COLO668 (cell line): ENCODE measurements at regions not wholly inside any gene's neighbourhood (a gene's known extent, or its start where the extent isn't known, plus 50 kb on each side); places are given as distances from the start of the nearest gene placed in this dataset.
"Not testable (repeated sequence)": the region's sequence is repeated elsewhere in the genome, so short reads cannot be mapped to it uniquely, and the experiment has no call there.

Experiments used
- DNase-seq: peaks from one replicate; lab custom pipeline; 2025; ENCODE audit not compliant: unreplicated experiment; lab: John Stamatoyannopoulos, UW

DNA sequence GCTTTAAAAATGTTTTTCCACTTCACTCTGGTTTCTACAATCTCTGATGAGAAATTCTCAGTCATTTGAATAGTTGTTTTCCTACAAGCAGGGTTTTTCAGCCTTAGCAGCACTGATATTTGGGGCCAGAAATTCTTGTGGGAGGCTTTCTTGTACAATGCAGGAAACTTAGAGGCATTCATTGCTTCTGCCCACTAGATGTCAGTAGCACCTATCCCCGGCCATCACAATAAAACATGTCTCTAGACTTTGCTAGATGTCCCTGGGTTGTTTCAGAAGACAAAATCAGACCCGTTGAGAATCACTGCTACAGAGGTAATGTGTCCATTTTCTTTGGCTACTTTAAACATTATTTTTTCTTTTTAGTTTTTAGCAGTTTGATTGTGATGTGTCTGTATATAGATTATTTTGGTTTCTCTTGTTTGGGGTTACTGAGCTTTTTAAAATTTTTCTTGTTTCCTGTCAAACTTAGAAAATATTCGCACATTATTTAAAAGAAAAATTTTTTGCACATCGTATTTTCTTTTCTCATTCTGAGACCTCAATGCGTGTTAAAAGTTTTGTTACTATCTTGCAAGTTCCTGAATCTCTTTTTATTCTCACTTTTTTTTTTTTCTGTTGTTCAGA lies 60.8 kb upstream of the CCDC179 start:
- peak; percentile 36 for DNase-seq

DNA sequence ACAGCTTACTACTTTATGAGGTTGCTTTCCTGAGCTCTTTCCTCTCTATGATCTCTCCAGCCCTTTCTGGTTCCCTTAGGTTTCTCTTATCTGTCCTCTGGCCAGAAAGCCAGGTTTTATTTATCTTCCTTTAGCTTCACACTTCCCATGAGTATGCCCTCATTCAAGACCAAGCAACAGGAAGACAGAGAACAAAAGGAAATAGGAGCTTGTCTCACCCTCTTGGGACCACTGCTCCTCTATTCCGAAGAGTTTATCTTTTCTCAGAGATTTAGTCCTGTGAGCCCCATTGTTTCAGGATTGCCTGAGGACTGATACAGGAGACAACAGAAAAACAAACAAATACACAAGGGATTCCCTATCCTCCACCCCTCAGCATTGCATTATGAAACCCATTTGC lies 62.4 kb upstream of the CCDC179 start:
- no peak for DNase-seq

DNA sequence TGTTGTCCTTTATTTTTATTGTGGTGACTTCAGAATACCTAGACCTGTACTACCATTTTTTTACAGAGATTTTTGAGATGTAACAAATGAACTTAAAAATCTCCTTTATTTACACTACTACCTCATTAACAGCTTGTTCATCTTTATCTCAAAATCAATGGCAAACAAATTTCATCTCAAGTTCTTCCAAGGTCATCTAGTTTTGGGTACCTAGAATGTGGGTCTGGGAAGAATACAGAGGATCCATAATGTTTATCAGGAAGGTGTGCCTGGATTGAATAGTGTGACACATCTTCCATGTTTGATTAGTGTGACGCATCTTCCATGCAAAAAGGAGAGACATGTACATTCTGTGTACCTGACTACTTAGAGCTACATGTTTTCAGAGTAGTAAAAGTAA lies 63.3 kb upstream of the CCDC179 start:
- DNase-seq: no peak

DNA sequence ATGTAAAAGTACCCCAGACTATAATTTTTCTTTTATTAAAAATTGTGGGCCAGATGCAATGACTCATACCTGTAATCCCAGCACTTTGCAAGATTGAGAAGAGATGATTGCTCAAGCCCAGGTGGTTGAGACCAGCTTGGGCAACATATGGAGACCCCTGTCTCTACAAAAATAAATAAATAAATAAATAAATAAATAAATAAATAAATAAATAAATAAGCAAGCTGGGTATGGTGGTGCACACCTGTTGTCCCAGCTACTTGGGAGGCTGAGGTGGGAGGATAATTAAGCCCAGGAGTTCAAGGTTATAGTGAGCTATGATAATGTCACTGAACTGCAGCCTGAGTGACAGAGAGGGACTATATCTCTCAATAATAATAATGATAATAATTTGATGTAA lies 66.1 kb upstream of the CCDC179 start:
- DNase-seq: no peak

DNA sequence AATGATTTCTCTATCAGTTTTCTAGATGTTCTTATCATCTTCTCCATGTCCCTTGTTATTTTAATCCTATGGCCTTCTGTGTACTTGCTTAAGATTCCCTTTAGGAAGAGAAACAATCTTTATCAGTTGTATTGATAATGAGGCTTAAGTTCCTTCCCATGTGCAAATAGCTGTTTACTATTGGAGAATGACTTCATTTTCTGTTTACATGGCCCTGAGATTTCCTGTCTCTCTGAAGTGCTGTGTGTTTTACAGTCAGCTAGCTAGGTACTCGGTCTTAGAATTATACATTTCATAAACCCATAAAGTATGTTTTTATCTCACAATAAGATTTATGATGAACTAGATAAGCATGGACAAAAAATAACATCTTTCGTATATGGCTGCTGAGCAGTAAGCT lies 67.5 kb upstream of the CCDC179 start:
- DNase-seq: no peak

DNA sequence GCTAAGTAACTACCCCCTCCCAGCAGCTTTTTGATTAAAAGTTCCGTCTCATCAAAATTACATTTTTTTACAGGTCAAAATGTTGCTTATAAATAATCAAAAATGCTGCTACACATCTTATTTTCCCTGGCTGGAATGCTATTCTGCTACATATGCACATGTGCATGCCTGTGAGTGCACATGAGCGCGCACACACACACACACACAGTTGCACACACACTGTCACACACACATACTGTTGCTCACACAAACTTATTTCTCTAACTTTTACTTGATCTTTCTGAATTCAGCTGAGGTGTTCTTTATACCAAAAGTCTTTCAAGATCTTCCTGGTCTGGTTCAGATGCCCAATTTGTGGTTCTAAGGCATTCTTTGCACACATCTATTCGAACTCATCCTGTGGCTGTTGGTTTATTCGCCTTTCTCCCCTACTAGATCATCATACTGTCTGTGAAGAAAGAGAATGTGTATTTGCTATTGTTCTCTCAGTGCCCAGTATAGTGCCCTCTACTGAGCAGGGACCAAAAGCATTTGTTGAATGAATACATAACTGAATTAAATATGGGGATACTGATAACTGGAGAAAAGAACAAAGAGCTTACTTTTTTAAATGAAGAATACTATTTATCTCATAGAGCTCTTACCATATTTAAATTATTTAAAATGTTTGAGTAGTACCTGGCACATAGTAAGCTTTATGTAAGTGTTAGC lies 68.1 kb upstream of the CCDC179 start:
- no peak for DNase-seq

DNA sequence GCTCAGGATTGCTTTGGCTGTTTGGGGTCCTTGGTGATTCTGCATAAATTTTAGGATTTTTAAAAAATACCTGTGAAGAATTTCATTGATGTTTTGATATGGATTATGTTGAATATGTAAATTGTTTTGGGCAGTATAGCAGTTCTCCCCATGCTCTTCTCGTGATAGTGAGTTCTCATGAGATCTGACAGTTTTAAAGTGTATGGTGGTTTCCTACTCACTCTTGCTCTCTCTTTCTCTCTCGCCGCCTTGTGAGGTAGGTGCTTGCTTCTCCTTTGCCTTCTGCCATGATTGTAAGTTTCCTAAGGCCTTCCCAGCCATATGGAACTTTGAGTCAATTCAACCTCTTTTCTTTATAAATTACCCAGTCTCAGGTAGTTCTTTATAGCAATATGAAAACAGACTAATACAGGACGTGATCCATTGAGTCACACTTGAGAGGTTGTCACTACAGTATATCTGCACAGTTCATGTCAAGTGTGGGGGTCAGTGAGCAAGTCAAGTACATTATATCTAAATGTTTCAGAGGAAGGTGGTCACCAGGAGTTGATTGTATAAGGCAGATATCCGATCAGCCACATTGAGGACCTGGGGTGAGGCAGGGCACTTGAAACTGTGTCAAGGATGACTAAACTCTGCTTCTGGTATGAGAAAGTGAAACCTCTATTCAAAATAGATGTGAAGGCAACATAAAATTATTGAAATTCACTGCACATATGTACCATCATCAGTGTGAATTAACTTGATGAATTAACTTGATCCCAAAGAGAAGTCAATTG lies 70.7 kb upstream of the CCDC179 start:
- no peak for DNase-seq

DNA sequence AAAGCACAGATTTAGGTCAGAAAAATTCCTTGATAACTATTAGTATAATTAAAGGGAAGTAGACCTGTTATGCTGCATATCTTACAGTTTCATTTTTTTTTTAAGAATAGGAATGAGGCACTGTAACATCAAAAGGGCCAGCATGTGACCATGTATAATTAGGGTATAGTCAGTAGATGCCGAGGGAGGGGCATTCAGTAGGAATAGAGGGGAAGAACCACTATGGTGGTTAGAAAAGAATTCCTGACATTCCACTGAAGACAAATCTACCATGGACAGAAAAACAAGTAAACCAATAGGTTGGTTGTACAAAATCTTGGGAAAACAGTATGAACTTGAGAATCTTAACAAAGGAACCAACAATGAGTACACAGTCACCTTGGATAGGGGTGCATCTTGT lies 78.4 kb upstream of the CCDC179 start:
- DNase-seq: no peak

DNA sequence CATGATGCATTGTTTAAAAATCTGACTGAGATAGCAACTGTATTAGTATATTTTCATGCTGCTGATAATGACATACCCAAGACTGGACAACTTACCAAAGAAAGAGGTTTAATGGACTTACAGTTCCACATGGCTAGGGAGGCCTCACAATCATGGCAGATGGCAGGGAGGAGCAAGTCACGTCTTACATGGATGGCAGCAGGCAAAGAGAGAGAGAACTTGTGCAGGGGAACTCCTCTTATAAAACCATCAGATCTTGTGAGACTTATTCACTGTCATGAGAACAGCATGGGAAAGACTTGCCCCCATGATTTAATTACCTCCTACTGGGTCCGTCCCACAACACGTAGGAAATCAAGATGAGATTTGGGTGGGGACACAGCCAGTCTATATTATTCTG lies 81.3 kb upstream of the CCDC179 start:
- DNase-seq: not testable (repeated sequence)

DNA sequence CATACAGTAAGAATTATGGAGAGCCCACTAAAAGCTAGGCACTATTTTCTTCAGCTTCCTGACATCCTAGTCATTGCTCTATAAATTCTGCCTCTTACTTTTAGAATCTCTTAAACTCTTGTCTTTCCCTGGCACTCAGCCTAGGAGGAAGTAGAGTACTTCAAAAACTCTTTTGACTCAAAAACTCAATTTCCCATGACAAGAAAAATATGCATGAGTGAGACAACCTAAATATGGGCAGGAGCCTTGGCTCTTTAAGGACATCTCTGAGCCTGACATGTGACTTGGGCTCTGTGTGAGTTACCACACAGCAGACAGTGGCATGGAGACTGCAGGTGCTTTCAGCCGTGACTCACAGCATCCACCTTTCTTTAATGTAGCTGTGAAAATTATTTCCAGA lies 97.5 kb upstream of the CCDC179 start:
- DNase-seq: no peak

DNA sequence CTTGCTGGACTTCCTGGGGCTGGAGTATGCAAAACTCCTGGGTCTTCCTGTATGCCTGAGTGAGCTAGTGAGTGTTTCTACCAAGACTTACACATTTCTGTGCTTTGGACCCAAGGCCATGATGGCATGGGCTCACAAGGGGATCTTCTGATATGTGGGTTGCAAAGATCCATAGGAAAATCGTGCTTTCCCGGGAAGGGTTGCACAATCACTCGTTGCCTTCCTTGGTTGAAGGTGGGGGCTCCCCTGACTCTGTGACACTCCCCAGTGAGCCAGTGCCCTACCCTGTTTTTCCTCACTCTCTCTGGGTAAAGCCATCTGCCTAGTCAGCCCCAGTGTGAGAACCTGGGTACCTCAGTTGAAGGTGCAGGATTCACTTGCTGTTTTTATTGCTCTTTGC lies 114.0 kb upstream of the CCDC179 start:
- DNase-seq: no peak

DNA sequence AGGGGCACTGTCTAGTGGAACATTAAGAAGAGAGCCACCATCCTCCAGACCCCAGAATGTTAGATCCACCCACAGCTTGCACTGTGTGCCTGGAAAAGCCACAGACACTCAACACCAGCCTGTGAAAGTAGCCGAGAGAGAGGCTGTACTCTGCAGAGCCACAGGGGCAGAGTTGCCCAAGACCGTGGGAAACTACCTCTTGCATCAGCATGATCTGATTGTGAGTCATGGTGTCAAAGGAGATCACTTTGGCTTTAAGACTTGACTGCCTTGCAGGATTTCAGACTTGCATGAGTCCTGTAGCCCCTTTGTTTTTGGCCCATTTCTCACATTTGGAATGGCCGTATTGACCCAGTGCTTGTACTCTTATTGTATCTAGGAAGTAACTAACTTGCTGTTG lies 115.9 kb upstream of the CCDC179 start:
- no peak for DNase-seq

DNA sequence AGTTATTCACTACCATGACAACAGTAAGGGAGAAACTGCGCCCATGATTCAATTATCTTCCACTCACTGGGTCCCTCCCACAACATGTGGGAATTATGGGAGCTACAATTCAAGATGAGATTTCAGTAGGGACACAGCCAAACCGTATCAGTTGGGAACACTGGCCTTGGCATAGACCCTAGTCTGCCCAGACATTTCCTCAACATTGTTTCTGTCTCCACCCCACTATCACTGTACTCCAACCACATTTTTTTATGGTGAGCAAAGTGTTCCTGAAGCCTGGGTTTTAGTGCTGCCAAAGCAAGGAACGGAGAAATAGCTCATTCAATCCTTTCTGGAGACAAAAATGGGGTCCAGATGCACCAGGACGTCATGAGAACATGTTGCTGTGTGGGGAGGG lies 122.6 kb upstream of the CCDC179 start:
- no peak for DNase-seq

DNA sequence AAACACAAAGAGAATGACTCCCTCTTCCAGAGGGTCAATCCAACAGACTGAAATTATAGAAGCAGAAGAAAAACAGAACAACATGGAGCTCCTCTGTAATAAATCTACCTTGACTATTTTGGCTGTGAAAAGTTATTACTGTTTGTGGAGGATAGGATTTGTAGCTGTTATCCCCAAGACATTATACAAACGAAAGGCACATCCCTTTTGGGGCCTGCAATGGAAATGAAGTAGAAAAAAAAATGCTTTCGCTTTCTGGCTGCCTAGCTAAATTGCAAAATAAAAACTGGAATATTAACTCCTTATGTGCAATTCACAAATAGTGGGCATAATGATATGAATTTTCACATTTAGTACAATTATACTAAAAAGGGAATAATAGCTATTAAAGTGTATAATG lies 123.8 kb upstream of the CCDC179 start:
- DNase-seq: no peak

DNA sequence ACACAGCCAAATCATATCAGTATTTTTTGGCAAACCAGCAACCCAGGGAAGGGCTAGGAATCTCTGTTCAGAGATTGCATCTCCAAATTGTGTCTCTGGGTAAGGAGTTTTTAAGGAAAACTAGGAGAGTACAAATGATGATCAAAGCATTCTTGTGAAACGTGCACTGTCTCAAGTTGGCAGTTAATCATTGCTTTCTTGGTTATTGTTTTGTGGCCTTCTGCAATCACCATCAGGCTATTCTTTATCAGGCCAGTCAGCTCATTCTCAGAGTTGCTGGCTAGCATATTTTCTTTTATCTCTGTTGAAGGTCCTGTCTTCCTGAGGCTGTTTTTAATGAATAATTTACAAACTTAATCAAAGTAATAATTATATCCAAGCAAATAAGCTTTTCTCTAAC lies 129.1 kb upstream of the CCDC179 start:
- DNase-seq: no peak

DNA sequence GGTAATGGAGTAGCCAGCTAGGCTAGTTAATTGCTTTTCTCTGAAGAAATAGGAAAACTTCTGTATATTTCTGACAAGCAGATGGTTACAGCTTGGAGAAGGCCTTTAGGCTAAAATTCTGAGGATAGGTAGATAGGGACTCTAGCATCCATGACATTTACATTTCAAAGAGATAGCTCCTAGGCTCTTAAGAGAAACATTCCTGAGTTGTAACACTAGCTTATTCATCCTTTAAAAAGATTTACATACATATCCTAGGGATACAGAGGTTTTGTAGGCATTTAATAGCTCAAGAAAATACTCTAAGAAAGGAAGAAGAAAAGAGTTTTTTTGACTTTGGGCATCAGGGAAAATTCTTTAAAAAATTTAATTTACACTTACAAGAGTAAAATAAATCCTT lies 130.9 kb upstream of the CCDC179 start:
- DNase-seq: no peak

DNA sequence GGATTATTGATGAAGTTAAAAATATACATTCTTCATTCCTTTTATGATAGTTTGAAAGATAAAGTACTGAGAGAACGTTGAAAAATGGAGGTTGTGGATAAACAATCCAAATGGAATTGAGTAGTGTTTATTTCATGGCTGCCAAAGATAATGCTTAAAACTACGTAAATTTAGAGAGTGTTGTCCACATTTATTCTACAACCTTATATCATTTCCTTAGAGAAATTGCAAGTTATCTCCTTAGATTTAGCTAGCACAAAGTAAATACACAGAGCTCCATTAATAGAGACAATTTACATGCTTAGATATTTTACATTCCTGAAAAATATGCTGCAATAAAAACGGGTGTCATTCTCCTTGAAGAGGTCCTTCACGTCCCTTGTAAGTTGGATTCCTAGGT lies 146.5 kb upstream of the CCDC179 start:
- DNase-seq: no peak

DNA sequence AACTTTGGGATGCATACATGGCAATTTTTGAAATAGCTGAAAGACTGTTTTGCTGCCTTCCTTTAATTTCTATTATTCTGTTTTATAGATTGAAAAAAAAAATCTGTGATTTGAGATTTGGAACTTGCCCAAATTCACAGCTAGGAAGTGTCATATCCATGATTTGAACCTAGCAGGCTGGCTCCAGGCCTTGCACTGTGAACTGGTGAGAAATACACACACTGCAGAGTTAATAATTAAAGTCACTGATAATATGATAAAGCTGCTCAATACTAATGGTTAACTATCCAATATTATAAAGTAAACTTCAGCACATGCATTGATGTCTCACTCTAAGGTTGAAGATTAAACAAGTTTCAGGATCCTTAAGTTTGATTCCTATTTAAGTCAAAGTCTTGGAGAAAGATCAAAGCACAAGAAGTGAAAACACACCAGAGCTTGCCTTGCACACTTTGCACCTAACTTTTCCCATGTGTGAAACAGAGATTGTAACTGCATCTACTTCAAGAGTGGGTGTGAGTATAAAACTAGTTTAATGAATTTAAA lies 150.6 kb upstream of the CCDC179 start:
- DNase-seq: no peak

DNA sequence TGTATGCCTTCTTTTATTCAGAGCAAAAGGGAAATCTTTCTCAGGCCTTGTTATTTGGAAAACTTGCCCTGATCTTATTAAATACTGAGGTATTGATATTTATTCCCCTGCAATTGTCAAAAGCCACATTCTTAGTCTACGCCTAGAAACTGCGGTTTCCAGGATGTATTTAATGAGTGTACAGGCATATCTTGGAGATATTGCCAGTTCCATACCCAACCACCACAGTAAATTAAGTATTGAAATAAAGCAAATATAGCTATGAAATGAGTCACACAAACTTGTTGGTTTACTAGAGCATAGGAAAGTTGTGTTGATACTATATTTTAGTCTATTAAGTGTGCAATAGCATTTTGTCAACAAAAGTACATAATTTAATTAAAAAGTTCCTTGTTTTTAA lies 152.7 kb upstream of the CCDC179 start:
- DNase-seq: no peak

DNA sequence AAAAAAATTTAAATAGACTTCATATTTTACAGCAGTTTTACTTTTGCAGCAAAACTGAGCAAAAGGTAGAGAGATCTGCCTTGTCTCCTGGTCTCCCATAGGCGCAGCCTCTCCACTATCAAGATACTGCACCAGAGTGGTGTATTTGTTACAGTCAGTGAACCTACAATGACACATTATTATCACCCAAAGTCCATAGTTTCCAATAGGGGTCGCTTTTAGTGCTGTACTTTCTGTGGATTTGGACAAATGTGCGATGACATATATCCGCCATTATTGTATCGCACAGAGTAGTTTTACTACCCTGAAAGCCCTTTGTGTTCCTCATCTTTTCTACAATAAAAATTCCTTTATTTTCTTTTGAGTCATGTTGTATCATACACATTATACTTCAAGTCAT lies 153.2 kb upstream of the CCDC179 start:
- DNase-seq: no peak

DNA sequence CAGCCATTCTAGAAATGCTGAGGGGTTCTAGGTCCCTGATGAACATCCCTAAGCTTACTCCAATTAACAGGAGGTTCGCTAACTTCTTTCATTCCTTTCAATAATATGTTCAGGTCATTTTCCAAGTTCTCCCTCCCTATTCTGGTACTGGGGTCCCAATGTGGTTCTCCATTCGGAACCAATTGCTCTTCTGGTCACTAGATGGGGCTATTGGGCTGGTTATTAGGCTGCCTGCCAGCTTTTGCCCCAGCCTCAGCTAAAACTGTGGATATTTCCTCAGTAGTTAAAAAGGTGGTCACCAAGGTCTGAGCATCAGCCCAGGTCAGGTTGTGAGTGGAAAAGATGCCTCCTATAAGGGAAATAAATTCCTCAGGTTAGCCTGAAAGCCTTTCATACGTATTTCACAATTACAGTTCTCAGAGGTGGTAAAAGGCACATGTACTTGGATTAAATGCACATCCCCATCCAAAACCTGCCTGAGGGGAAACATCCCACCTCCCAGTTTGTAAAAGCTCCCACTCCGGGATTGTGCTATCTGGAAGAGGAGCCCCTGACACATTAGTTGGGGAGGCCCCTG lies 161.1 kb upstream of the CCDC179 start:
- DNase-seq: peak; percentile 15

DNA sequence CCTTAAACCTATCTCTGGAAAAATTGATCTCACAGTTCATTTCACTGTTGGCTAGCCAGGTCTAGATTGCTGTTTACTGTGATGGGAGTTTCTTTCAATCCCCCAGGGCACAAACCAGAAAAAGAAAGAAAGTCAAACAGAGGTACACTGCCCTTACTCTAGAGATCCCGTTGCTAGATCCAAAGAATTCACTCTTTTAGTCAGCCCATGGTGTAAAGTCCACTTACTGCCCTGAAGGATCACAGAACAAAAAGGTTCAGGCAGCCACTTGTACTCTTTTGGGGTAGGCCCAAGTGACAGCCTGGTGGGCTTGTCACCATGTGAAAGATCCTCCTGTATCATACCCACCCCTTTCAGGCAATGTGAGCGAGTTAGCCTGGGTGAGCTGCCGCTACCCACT lies 162.6 kb upstream of the CCDC179 start:
- no peak for DNase-seq
